ENCODE measurements at regions not wholly inside any gene's neighbourhood (a gene's known extent, or its start where the extent isn't known, plus 50 kb on each side); places are given as distances from the start of the nearest gene placed in this dataset.

- Histone ChIP-seq H3K27ac (ENCODE audit: low read length) (no peak overlapping the region), H3K4me1 (ENCODE audit: control insufficient read depth in 1 of 2, extremely low read depth in 1 of 2, insufficient read depth in 2 of 2, low read length in 2 of 2) (no peaks in the 10 kb centered on the region), H3K36me3 (ENCODE audit: control insufficient read depth in 2 of 2, extremely low read depth in 1 of 2, insufficient read depth in 1 of 2, low read length in 1 of 2) (no peaks in the 10 kb centered on the region), H3K9me3 (no peaks in the 10 kb centered on the region), H3K4me3 (ENCODE audit: control insufficient read depth in 1 of 2, extremely low read depth in 1 of 2, low read length in 1 of 2) (no peak overlapping the region), H3K27me3 (replicated peaks in 1 of 2; ENCODE audit: control insufficient read depth in 2 of 2, extremely low read depth in 1 of 2, insufficient read depth in 2 of 2, low read length in 1 of 2) (no peaks in the 10 kb centered on the region)
- no peak overlapping the region for H3K4me3 Mint-ChIP-seq
- H3K9me3 Mint-ChIP-seq: no peaks in the 10 kb centered on the region
- ChIA-PET POLR2A (no interaction called here), CTCF (no interaction called here)
- no peaks in the 10 kb centered on the region for H3K36me3 Mint-ChIP-seq
- no peak for DNase-seq
- no CpG with 5 or more reads among the region's 6 CpGs for WGBS (ENCODE audit: insufficient coverage)
- H3K27ac Mint-ChIP-seq: no peak overlapping the region
- ATAC-seq (replicated peaks in 1 of 4): no peak
- H3K27me3 Mint-ChIP-seq: peaks cover 0 to 8% of the 10 kb centered on the region in 2 donors
- no peaks in the 10 kb centered on the region for H3K4me1 Mint-ChIP-seq
These were observed 235.5 kb upstream of the DIAPH2 start for GRCh38 chrX:96449191-96449590.

GRCh38 chrX:96449896-96450295 is 234.7 kb upstream of the DIAPH2 start:
- Histone ChIP-seq H3K36me3 (ENCODE audit: control insufficient read depth in 2 of 2, extremely low read depth in 1 of 2, insufficient read depth in 1 of 2, low read length in 1 of 2) (no peaks in the 10 kb centered on the region), H3K9me3 (no peaks in the 10 kb centered on the region), H3K4me3 (ENCODE audit: control insufficient read depth in 1 of 2, extremely low read depth in 1 of 2, low read length in 1 of 2) (no peak overlapping the region), H3K27ac (ENCODE audit: low read length) (no peak overlapping the region), H3K4me1 (ENCODE audit: control insufficient read depth in 1 of 2, extremely low read depth in 1 of 2, insufficient read depth in 2 of 2, low read length in 2 of 2) (no peaks in the 10 kb centered on the region), H3K27me3 (replicated peaks in 1 of 2; ENCODE audit: control insufficient read depth in 2 of 2, extremely low read depth in 1 of 2, insufficient read depth in 2 of 2, low read length in 1 of 2) (no peaks in the 10 kb centered on the region)
- Mint-ChIP-seq H3K36me3 (no peaks in the 10 kb centered on the region), H3K9me3 (no peaks in the 10 kb centered on the region), H3K27ac (no peak overlapping the region), H3K4me1 (no peaks in the 10 kb centered on the region), H3K27me3 (peaks cover 0 to 8% of the 10 kb centered on the region in 2 donors), H3K4me3 (no peak overlapping the region)
- ATAC-seq (replicated peaks in 1 of 4) (no peak), DNase-seq (no peak)
- CTCF ChIA-PET: no interaction called here
- POLR2A ChIA-PET: no interaction called here

- ChIA-PET CTCF (no interaction called here), POLR2A (interaction anchor here in 1 of 2 donors (0.5 kb wide), 1 partner anchor 883 kb away, joined by 3 read pairs; no protein-coding TSS in a partner anchor)
- no peak overlapping the region for H3K4me3 ChIP-seq (ENCODE audit: control insufficient read depth in 1 of 2, extremely low read depth in 1 of 2, low read length in 1 of 2)
- H3K27me3 ChIP-seq (replicated peaks in 1 of 2; ENCODE audit: control insufficient read depth in 2 of 2, extremely low read depth in 1 of 2, insufficient read depth in 2 of 2, low read length in 1 of 2): no peaks in the 10 kb centered on the region
- DNase-seq: no peak
- H3K9me3 ChIP-seq: no peaks in the 10 kb centered on the region
- Mint-ChIP-seq H3K4me3 (no peak overlapping the region), H3K9me3 (no peaks in the 10 kb centered on the region), H3K4me1 (no peaks in the 10 kb centered on the region), H3K36me3 (no peaks in the 10 kb centered on the region), H3K27ac (no peak overlapping the region), H3K27me3 (peaks cover 0 to 4% of the 10 kb centered on the region in 2 donors)
- H3K36me3 ChIP-seq (ENCODE audit: control insufficient read depth in 2 of 2, extremely low read depth in 1 of 2, insufficient read depth in 1 of 2, low read length in 1 of 2): no peaks in the 10 kb centered on the region
- no CpG with 5 or more reads among the region's 3 CpGs for WGBS (ENCODE audit: insufficient coverage)
- no peaks in the 10 kb centered on the region for H3K4me1 ChIP-seq (ENCODE audit: control insufficient read depth in 1 of 2, extremely low read depth in 1 of 2, insufficient read depth in 2 of 2, low read length in 2 of 2)
- no peak overlapping the region for H3K27ac ChIP-seq (ENCODE audit: low read length)
- no peak for ATAC-seq (replicated peaks in 1 of 4)
These were observed 231.5 kb upstream of the DIAPH2 start for GRCh38 chrX:96453139-96453538.

GRCh38 chrX:96455078-96455477 is 229.6 kb upstream of the DIAPH2 start:
- no peaks in the 10 kb centered on the region for H3K36me3 Mint-ChIP-seq
- no peak overlapping the region for H3K4me3 ChIP-seq (ENCODE audit: control insufficient read depth in 1 of 2, extremely low read depth in 1 of 2, low read length in 1 of 2)
- H3K4me1 Mint-ChIP-seq: no peaks in the 10 kb centered on the region
- H3K27me3 Mint-ChIP-seq: peaks cover 0 to 3% of the 10 kb centered on the region in 2 donors
- no peak overlapping the region for H3K27ac ChIP-seq (ENCODE audit: low read length)
- no peaks in the 10 kb centered on the region for H3K9me3 Mint-ChIP-seq
- DNase-seq: no peak
- no peak overlapping the region for H3K4me3 Mint-ChIP-seq
- no CpG with 5 or more reads among the region's 3 CpGs for WGBS (ENCODE audit: insufficient coverage)
- CTCF ChIA-PET: no interaction called here
- H3K27me3 ChIP-seq (replicated peaks in 1 of 2; ENCODE audit: control insufficient read depth in 2 of 2, extremely low read depth in 1 of 2, insufficient read depth in 2 of 2, low read length in 1 of 2): no peaks in the 10 kb centered on the region
- H3K4me1 ChIP-seq (ENCODE audit: control insufficient read depth in 1 of 2, extremely low read depth in 1 of 2, insufficient read depth in 2 of 2, low read length in 2 of 2): no peaks in the 10 kb centered on the region
- no peaks in the 10 kb centered on the region for H3K36me3 ChIP-seq (ENCODE audit: control insufficient read depth in 2 of 2, extremely low read depth in 1 of 2, insufficient read depth in 1 of 2, low read length in 1 of 2)
- no peak for ATAC-seq (replicated peaks in 1 of 4)
- POLR2A ChIA-PET: no interaction called here
- H3K9me3 ChIP-seq: no peaks in the 10 kb centered on the region
- no peak overlapping the region for H3K27ac Mint-ChIP-seq

GRCh38 chrX:96464880-96465558 is 219.6 kb upstream of the DIAPH2 start:
- H3K36me3 ChIP-seq (ENCODE audit: control insufficient read depth in 2 of 2, extremely low read depth in 1 of 2, insufficient read depth in 1 of 2, low read length in 1 of 2): no peaks in the 10 kb centered on the region
- ChIA-PET CTCF (no interaction called here), POLR2A (no interaction called here)
- no peak overlapping the region for H3K27ac Mint-ChIP-seq
- H3K27me3 Mint-ChIP-seq: peaks cover 3 to 16% of the 10 kb centered on the region in 2 donors
- no peaks in the 10 kb centered on the region for H3K36me3 Mint-ChIP-seq
- no peak overlapping the region for H3K4me3 ChIP-seq (ENCODE audit: control insufficient read depth in 1 of 2, extremely low read depth in 1 of 2, low read length in 1 of 2)
- H3K9me3 ChIP-seq: no peaks in the 10 kb centered on the region
- 79% methylated on average over 4 of the region's 16 CpGs for WGBS (ENCODE audit: insufficient coverage)
- H3K27ac ChIP-seq (ENCODE audit: low read length): no peak overlapping the region
- ATAC-seq (replicated peaks in 1 of 4): no peak
- H3K27me3 ChIP-seq (replicated peaks in 1 of 2; ENCODE audit: control insufficient read depth in 2 of 2, extremely low read depth in 1 of 2, insufficient read depth in 2 of 2, low read length in 1 of 2): no peaks in the 10 kb centered on the region
- H3K4me1 ChIP-seq (ENCODE audit: control insufficient read depth in 1 of 2, extremely low read depth in 1 of 2, insufficient read depth in 2 of 2, low read length in 2 of 2): no peaks in the 10 kb centered on the region
- no peaks in the 10 kb centered on the region for H3K9me3 Mint-ChIP-seq
- H3K4me3 Mint-ChIP-seq: no peak overlapping the region
- no peaks in the 10 kb centered on the region for H3K4me1 Mint-ChIP-seq
- DNase-seq: no peak

GRCh38 chrX:96474029-96474740 is 210.5 kb upstream of the DIAPH2 start:
- Histone ChIP-seq H3K27ac (ENCODE audit: low read length) (no peak overlapping the region), H3K9me3 (no peaks in the 10 kb centered on the region), H3K36me3 (ENCODE audit: control insufficient read depth in 2 of 2, extremely low read depth in 1 of 2, insufficient read depth in 1 of 2, low read length in 1 of 2) (no peaks in the 10 kb centered on the region), H3K27me3 (replicated peaks in 1 of 2; ENCODE audit: control insufficient read depth in 2 of 2, extremely low read depth in 1 of 2, insufficient read depth in 2 of 2, low read length in 1 of 2) (no peaks in the 10 kb centered on the region), H3K4me1 (ENCODE audit: control insufficient read depth in 1 of 2, extremely low read depth in 1 of 2, insufficient read depth in 2 of 2, low read length in 2 of 2) (no peaks in the 10 kb centered on the region), H3K4me3 (ENCODE audit: control insufficient read depth in 1 of 2, extremely low read depth in 1 of 2, low read length in 1 of 2) (no peak overlapping the region)
- ChIA-PET CTCF (no interaction called here), POLR2A (no interaction called here)
- WGBS (ENCODE audit: insufficient coverage): no CpG with 5 or more reads among the region's 4 CpGs
- Mint-ChIP-seq H3K9me3 (no peaks in the 10 kb centered on the region), H3K36me3 (no peaks in the 10 kb centered on the region), H3K4me3 (no peak overlapping the region), H3K27ac (no peak overlapping the region), H3K4me1 (no peaks in the 10 kb centered on the region), H3K27me3 (peaks cover 0 to 27% of the 10 kb centered on the region in 2 donors)
- DNase-seq (no peak), ATAC-seq (replicated peaks in 1 of 4) (no peak)
